K562 (cell line): ENCODE measurements at regions not wholly inside any gene's neighbourhood (a gene's known extent, or its start where the extent isn't known, plus 50 kb on each side); places are given as distances from the start of the nearest gene placed in this dataset.

Experiments
- ATAC-seq: fragments of 200-7000 bp; cut with Tn5 transposase; 3 replicates; pipeline ENCODE4 v1.9.1; 2020; ENCODE audit warnings: moderate library complexity
- BruUV-seq: library from RNA; stranded (reverse); fragments of 400-500 nt; replicated peaks from 2 replicates; lab custom pipeline; 2021; lab: Mats Ljungman, UMichigan
- CTCF ChIA-PET: fragments of 300-600 bp; formaldehyde crosslinking; extraction: SDS; loops from one replicate; lab custom pipeline; 2021; ENCODE audit warnings: low intra/inter-chr PET ratio; lab: Yijun Ruan, JAX
- POLR2A ChIA-PET: fragments of 300-600, 350-650 bp; sonication (Branson Sonifier 250); formaldehyde crosslinking; extraction: SDS; loops from one replicate; lab custom pipeline; 2021; ENCODE audit warnings: antibody characterized with exemption, inconsistent platforms; lab: Yijun Ruan, JAX
- DNase-seq, 4 experiments: peaks; one replicate each; pipeline versions ENCODE4 v3.0.0 to v3.0.0-alpha.2; 2011 to 2018; ENCODE audit warnings: low spot score in 3 of 4, mixed read lengths in 3 of 4; ENCODE audit errors: extremely low read depth in 1 of 4
- FAIRE-seq: peaks from 2 replicates; lab custom pipeline; 2011; peaks lifted over from hg19 to GRCh38; lab: Jason Lieb, UNC
- H2AFZ ChIP-seq: 2 replicates; pipeline ENCODE4 v1.6.0; 2011; ENCODE audit warnings: low read depth, low read length, control low read depth, inconsistent platforms
- H3K27ac ChIP-seq: fragments of 200-600 bp; 3 replicates; pipeline ENCODE4 v1.8.0; 2011; ENCODE audit warnings: low read depth, mild to moderate bottlenecking, control low read depth, inconsistent platforms, low read length, moderate library complexity, mixed read lengths; ENCODE audit errors: extremely low read depth
- H3K27me3 ChIP-seq, 2 experiments: fragments of 300-600 bp in 1 of 2; 2 replicates in 1 of 2; 3 replicates in 1 of 2; pipeline versions ENCODE4 v1.6.0 to v1.8.0; 2011; ENCODE audit warnings: inconsistent platforms in 2 of 2, low read length in 2 of 2, mild to moderate bottlenecking in 1 of 2, mixed read lengths in 1 of 2, moderate library complexity in 1 of 2; ENCODE audit not compliant: control insufficient read depth in 2 of 2, insufficient read depth in 2 of 2
- H3K36me3 ChIP-seq: fragments of 300-600 bp; 3 replicates; pipeline ENCODE4 v1.8.0; 2011; ENCODE audit warnings: mild to moderate bottlenecking, low read length, inconsistent platforms; ENCODE audit not compliant: control insufficient read depth, insufficient read depth
- H3K4me1 ChIP-seq, 2 experiments: fragments of 200-600 bp in 1 of 2; replicated peaks in 1 of 2; 2 replicates in 1 of 2; 3 replicates in 1 of 2; pipeline versions ENCODE4 v1.5.1 to v1.8.0; 2011; ENCODE audit warnings: inconsistent platforms in 2 of 2, low read length in 2 of 2, mild to moderate bottlenecking in 1 of 2, mixed read lengths in 1 of 2, moderate library complexity in 1 of 2; ENCODE audit not compliant: control insufficient read depth in 2 of 2, insufficient read depth in 2 of 2
- H3K4me2 ChIP-seq: 2 replicates; pipeline ENCODE4 v1.6.1; 2011; ENCODE audit warnings: low read length, control low read depth, inconsistent platforms, mixed read lengths; ENCODE audit not compliant: insufficient read depth
- H3K4me3 ChIP-seq: fragments of 200-600 bp; sonication (generic), shearing (Covaris generic); 2 replicates; pipeline ENCODE4 v1.5.1; 2016; ENCODE audit warnings: control low read depth, inconsistent platforms
- H3K79me2 ChIP-seq: fragments of 200-600 bp; 3 replicates; pipeline ENCODE4 v1.8.0; 2011; ENCODE audit warnings: low read length, inconsistent platforms; ENCODE audit not compliant: control insufficient read depth, insufficient read depth
- H3K9ac ChIP-seq, 2 experiments: 2 replicates each; pipeline versions ENCODE4 v1.6.0 to v1.6.1; 2011; ENCODE audit warnings: low read depth in 2 of 2, low read length in 2 of 2, control low read depth in 1 of 2, inconsistent platforms in 1 of 2, mild to moderate bottlenecking in 1 of 2, mixed read lengths in 1 of 2; ENCODE audit not compliant: insufficient read depth in 1 of 2
- H3K9me1 ChIP-seq: one replicate; pipeline ENCODE4 v1.6.0; 2011; ENCODE audit warnings: inconsistent platforms, mild to moderate bottlenecking, low read length, moderate library complexity; ENCODE audit not compliant: control insufficient read depth, insufficient read depth
- H3K9me3 ChIP-seq: replicated peaks from 2 replicates; pipeline ENCODE4 v1.5.1; 2011; ENCODE audit warnings: low read depth, low read length, inconsistent platforms; ENCODE audit not compliant: control insufficient read depth, insufficient read depth
- H4K20me1 ChIP-seq: replicated peaks from 2 replicates; pipeline ENCODE4 v1.6.1; 2011; ENCODE audit warnings: low read length, inconsistent platforms, mixed read lengths; ENCODE audit not compliant: control insufficient read depth, insufficient read depth
- ELF4 ChIP-seq: fragments of 450-650 bp; formaldehyde crosslinking; IDR thresholded peaks from 2 replicates; pipeline ENCODE4 v1.4.0; 2022; ENCODE audit warnings: missing genetic modification characterization
- FOXA1 ChIP-seq: fragments of 450-650 bp; IDR thresholded peaks from 2 replicates; pipeline ENCODE4 v1.6.1; 2016; ENCODE audit warnings: mild to moderate bottlenecking, borderline replicate concordance
- MYNN ChIP-seq, 2 experiments: sonication (generic); formaldehyde crosslinking in 1 of 2; IDR thresholded peaks; 2 replicates each; pipeline versions ENCODE4 v1.5.0 to v1.6.1; 2016 to 2020; ENCODE audit warnings: antibody characterized with exemption in 1 of 2, missing genetic modification reagents in 1 of 2
- NONO ChIP-seq, 2 experiments: fragments of 200-400 bp in 1 of 2; fragments of 450-650 bp in 1 of 2; formaldehyde crosslinking in 1 of 2; IDR thresholded peaks; 2 replicates each; pipeline ENCODE4 v1.6.1; 2017; ENCODE audit warnings: low read depth in 2 of 2, mild to moderate bottlenecking in 2 of 2, moderate library complexity in 2 of 2, low read length in 1 of 2
- TAL1 ChIP-seq: fragments of 450-650 bp; IDR thresholded peaks from 2 replicates; pipeline ENCODE4 v1.6.1; 2016; ENCODE audit warnings: mild to moderate bottlenecking
- ZFPM2 ChIP-seq: fragments of 250-450 bp; sonication (Bioruptor Pico); IDR thresholded peaks from 2 replicates; pipeline ENCODE4 v1.5.1; 2022; ENCODE audit warnings: mild to moderate bottlenecking
- ZNF12 ChIP-seq: sonication (generic); formaldehyde crosslinking; IDR thresholded peaks from 2 replicates; pipeline ENCODE4 v1.4.0; 2020; ENCODE audit warnings: mild to moderate bottlenecking, missing genetic modification reagents
- ZNF395 ChIP-seq: fragments of 200-800 bp; sonication (Bioruptor generic); IDR thresholded peaks from 2 replicates; pipeline ENCODE4 v1.6.1; 2017; ENCODE audit warnings: missing genetic modification characterization, missing compliant biosample characterization
- WGBS: fragments of 100-300 bp; shearing (Covaris generic); methylation state at CpG from one replicate; pipeline ENCODE4 v1.1.6; 2016; ENCODE audit warnings: low coverage, mixed read lengths; ENCODE audit not compliant: insufficient coverage; ENCODE audit errors: missing lambda C conversion rate; 5-methylcytosine and 5-hydroxymethylcytosine counted together
- in situ Hi-C: fragments of 300-500 bp; cut with MboI; formaldehyde crosslinking; loops from 4 replicates; pipeline ENCODE4 v1.15.0; 2018; ENCODE audit warnings: inconsistent platforms, mixed read lengths
- intact Hi-C: fragments of 100-400 bp; cut with micrococcal nuclease; formaldehyde crosslinking; loops from 2 replicates; pipeline ENCODE4 v1.14.2; 2022

GRCh38 chr6:87763901-87764300 lies 61.9 kb upstream of the AKIRIN2 start:
- Histone ChIP-seq H3K27me3 (no peaks in the 10 kb centered on the region), H3K4me3 (no peak overlapping the region), H3K9me1 (no peaks in the 10 kb centered on the region), H2AFZ (no peak overlapping the region), H3K4me1 (no peaks in the 10 kb centered on the region), H3K79me2 (no peaks in the 10 kb centered on the region), H3K9me3 (no peaks in the 10 kb centered on the region), H3K27ac (no peak overlapping the region), H4K20me1 (no peaks in the 10 kb centered on the region), H3K4me2 (no peak overlapping the region), H3K36me3 (no peaks in the 10 kb centered on the region), H3K9ac (no peak overlapping the region)
- no TSS peak for BruUV-seq
- 49% methylated on average over 4 of the region's 4 CpGs for WGBS
- FAIRE-seq (no peak), ATAC-seq (no peak), DNase-seq (no peak)
- TF ChIP-seq ZNF395 (CRISPR knock-in tag) (no peak), TAL1 (no peak), ZNF12 (no peak), MYNN (IDR thresholded peaks at IDR 0.05) (no peak), MYNN (CRISPR knock-in tag; IDR thresholded peaks at IDR 0.05) (no peak), ELF4 (CRISPR knock-in tag) (no peak), ZFPM2 (CRISPR knock-in tag) (no peak), NONO (IDR thresholded peaks at IDR 0.05; ENCODE audit: low read depth in 2 of 2, low read length in 1 of 2) (no peak), FOXA1 (no peak)
- ChIA-PET CTCF (no interaction called here), POLR2A (interaction anchor here (1.1 to 3.7 kb wide), 3 partner anchors 16 to 65 kb away, joined by 3 to 11 read pairs (median 3); no protein-coding TSS in a partner anchor)
- in situ Hi-C loops (no loop called here), intact Hi-C loops (no loop called here)
